ENCODE measurements at regions not wholly inside any gene's neighbourhood (a gene's known extent, or its start where the extent isn't known, plus 50 kb on each side); places are given as distances from the start of the nearest gene placed in this dataset.

- no peak for TF ChIP-seq CTCF (IDR thresholded peaks at IDR 0.05; ENCODE audit: low read depth, low read length)
- TF ChIP-seq MAX (IDR thresholded peaks at IDR 0.05; ENCODE audit: low read depth, low read length) = no peak
- no peak for TF ChIP-seq POLR2A (IDR thresholded peaks at IDR 0.05; ENCODE audit: extremely low read depth, insufficient read length)
Measured at GRCh38 chr3:68228856-68229255, 574.4 kb upstream of the SUCLG2 start.

Measured in NB4 (cell line).